SK-N-SH (cell line): ENCODE measurements at regions not wholly inside any gene's neighbourhood (a gene's known extent, or its start where the extent isn't known, plus 50 kb on each side); places are given as distances from the start of the nearest gene placed in this dataset.

ENCODE experiments used
- CTCF ChIA-PET: fragments of 300-600, 350-600 bp; formaldehyde crosslinking; extraction: SDS; loops from one replicate; lab custom pipeline; 2021; lab: Yijun Ruan, JAX
- POLR2A ChIA-PET: fragments of 350-600 bp; sonication (Branson Sonifier 250); formaldehyde crosslinking; extraction: SDS; loops from one replicate; lab custom pipeline; 2020; ENCODE audit warnings: antibody characterized with exemption, inconsistent platforms; lab: Yijun Ruan, JAX
- DNase-seq: peaks from one replicate; pipeline ENCODE4 v3.0.0; 2012
- H2AFZ ChIP-seq: fragments of 200-600 bp; sonication (generic); 2 replicates; pipeline ENCODE4 v1.8.1; 2016; ENCODE audit warnings: antibody characterized with exemption, mild to moderate bottlenecking, low read depth
- H3F3A ChIP-seq: fragments of 200-600 bp; sonication (generic); replicated peaks from 2 replicates; pipeline ENCODE3; 2016; ENCODE audit warnings: antibody characterized with exemption, mild to moderate bottlenecking; ENCODE audit not compliant: insufficient read depth
- H3K27ac ChIP-seq, 2 experiments: fragments of 200-500 bp in 1 of 2; fragments of 200-600 bp in 1 of 2; sonication (Bioruptor generic) in 1 of 2; sonication (generic), shearing (Covaris generic) in 1 of 2; 2 replicates each; pipeline versions ENCODE4 v1.5.1 to v1.6.1; 2014 to 2016; ENCODE audit warnings: low read depth in 2 of 2, inconsistent platforms in 1 of 2, low read length in 1 of 2, mild to moderate bottlenecking in 1 of 2, mixed read lengths in 1 of 2
- H3K27me3 ChIP-seq: fragments of 200-600 bp; sonication (generic), shearing (Covaris generic); 2 replicates; pipeline ENCODE4 v1.6.1; 2016; ENCODE audit warnings: mixed run types; ENCODE audit not compliant: insufficient read depth
- H3K36me3 ChIP-seq, 2 experiments: fragments of 200-500 bp in 1 of 2; fragments of 200-600 bp in 1 of 2; sonication (Bioruptor generic) in 1 of 2; sonication (generic) in 1 of 2; replicated peaks in 1 of 2; 2 replicates each; pipeline versions ENCODE3 to v1.5.1; 2014 to 2016; ENCODE audit warnings: low read length in 1 of 2, mild to moderate bottlenecking in 1 of 2; ENCODE audit not compliant: insufficient read depth in 2 of 2, control insufficient read depth in 1 of 2
- H3K4me1 ChIP-seq, 2 experiments: fragments of 200-500 bp in 1 of 2; fragments of 200-600 bp in 1 of 2; sonication (Bioruptor generic) in 1 of 2; sonication (generic), shearing (Covaris generic) in 1 of 2; 2 replicates each; pipeline versions ENCODE4 v1.5.1 to v1.6.1; 2014 to 2016; ENCODE audit warnings: low read depth in 1 of 2, low read length in 1 of 2, mixed run types in 1 of 2; ENCODE audit not compliant: insufficient read depth in 2 of 2, control insufficient read depth in 1 of 2
- H3K4me2 ChIP-seq: fragments of 200-600 bp; sonication (generic), shearing (Covaris generic); 2 replicates; pipeline ENCODE4 v1.6.1; 2017; ENCODE audit warnings: mixed run types
- H3K4me3 ChIP-seq, 2 experiments: fragments of 200-500 bp in 1 of 2; fragments of 200-600 bp in 1 of 2; sonication (Bioruptor generic) in 1 of 2; sonication (generic), shearing (Covaris generic) in 1 of 2; 2 replicates each; pipeline versions ENCODE4 v1.5.1 to v1.8.1; 2014 to 2016; ENCODE audit warnings: low read depth in 2 of 2, inconsistent platforms in 1 of 2, low read length in 1 of 2, mild to moderate bottlenecking in 1 of 2, mixed read lengths in 1 of 2, moderate library complexity in 1 of 2
- H3K79me2 ChIP-seq: fragments of 200-600 bp; sonication (generic); 2 replicates; pipeline ENCODE4 v1.8.1; 2017; ENCODE audit warnings: mild to moderate bottlenecking; ENCODE audit not compliant: insufficient read depth
- H3K9ac ChIP-seq: fragments of 200-600 bp; sonication (generic); 2 replicates; pipeline ENCODE4 v1.6.1; 2017; ENCODE audit warnings: mixed run types
- H3K9me2 ChIP-seq: fragments of 200-600 bp; sonication (generic); 2 replicates; pipeline ENCODE4 v1.6.1; 2017; ENCODE audit warnings: mixed run types
- H3K9me3 ChIP-seq: fragments of 200-600 bp; sonication (generic); 2 replicates; pipeline ENCODE4 v1.6.1; 2017; ENCODE audit warnings: mixed run types, mild to moderate bottlenecking, moderate library complexity
- H4K20me1 ChIP-seq: fragments of 200-600 bp; sonication (generic); 2 replicates; pipeline ENCODE4 v1.6.1; 2017; ENCODE audit warnings: mild to moderate bottlenecking, mixed run types; ENCODE audit not compliant: insufficient read depth
- ELF1 ChIP-seq: IDR thresholded peaks from 2 replicates; pipeline ENCODE4 v1.4.0; 2012
- EP300 ChIP-seq, 2 experiments: IDR thresholded peaks; 2 replicates each; pipeline versions ENCODE4 v1.4.0 to v1.6.1; 2012; ENCODE audit warnings: borderline replicate concordance in 1 of 2, low read depth in 1 of 2, low read length in 1 of 2
- EZH2phosphoT487 ChIP-seq: fragments of 200-600 bp; sonication (generic); IDR thresholded peaks from 2 replicates; pipeline ENCODE4 v1.6.1; 2017; ENCODE audit warnings: low read depth, mixed run types, mild to moderate bottlenecking, antibody characterized with exemption, moderate library complexity, borderline replicate concordance
- MXI1 ChIP-seq: IDR thresholded peaks from 2 replicates; pipeline ENCODE4 v1.6.1; 2012; ENCODE audit warnings: mild to moderate bottlenecking, low read depth, low read length, improper control_type of control experiment
- NRF1 ChIP-seq: IDR thresholded peaks from 2 replicates; pipeline ENCODE4 v1.6.1; 2012; ENCODE audit warnings: low read depth, mild to moderate bottlenecking, low read length
- RAD21 ChIP-seq: IDR thresholded peaks from 2 replicates; pipeline ENCODE4 v1.6.1; 2012; ENCODE audit warnings: mild to moderate bottlenecking, low read length
- RFX5 ChIP-seq: IDR thresholded peaks from 2 replicates; pipeline ENCODE4 v1.6.1; 2012; ENCODE audit warnings: mild to moderate bottlenecking, improper control_type of control experiment, low read length
- SMC3 ChIP-seq: IDR thresholded peaks from 2 replicates; pipeline ENCODE4 v1.6.1; 2012; ENCODE audit warnings: low read depth, low read length, improper control_type of control experiment
- USF1 ChIP-seq: IDR thresholded peaks from 2 replicates; pipeline ENCODE4 v1.4.0; 2012; ENCODE audit warnings: low read depth, borderline replicate concordance
- USF2 ChIP-seq: fragments of 150-350 bp; IDR thresholded peaks from 2 replicates; pipeline ENCODE4 v1.6.1; 2017; ENCODE audit warnings: antibody characterized with exemption, low read length, low read depth, borderline replicate concordance
- ZBTB33 ChIP-seq: IDR thresholded peaks from 2 replicates; pipeline ENCODE4 v1.4.0; 2012; ENCODE audit warnings: low read depth, borderline replicate concordance
- WGBS: methylation state at CpG from one replicate; pipeline ENCODE4 v1.1.6; 2017; ENCODE audit warnings: low lambda C conversion rate; 5-methylcytosine and 5-hydroxymethylcytosine counted together

- TF ChIP-seq SMC3, result no peak
These were observed 772.1 kb upstream of the MAP3K7 start (continued) for GRCh38 chr6:91358986-91359385.

GRCh38 chr6:91352878-91353277 lies 766.0 kb upstream of the MAP3K7 start:
- 11% methylated on average over 4 of the region's 4 CpGs for WGBS

GRCh38 chr6:91352321-91352720 lies 765.4 kb upstream of the MAP3K7 start:
- POLR2A ChIA-PET, result no interaction called here
- TF ChIP-seq EZH2phosphoT487, result no peak
- no peak for TF ChIP-seq USF1
- TF ChIP-seq EP300 (IDR thresholded peaks at IDR 0.05; ENCODE audit: borderline replicate concordance in 1 of 2, low read depth in 1 of 2, low read length in 1 of 2), result no peak
- TF ChIP-seq, all 33 proteins: peak for 0
- DNase-seq, result no peak
- no peak overlapping the region for H3K9ac ChIP-seq
- H3K27me3 ChIP-seq, result no peaks in the 10 kb centered on the region
- H4K20me1 ChIP-seq, result no peaks in the 10 kb centered on the region
- H3K27ac ChIP-seq, result no peak overlapping the region
- H3K36me3 ChIP-seq, result no peaks in the 10 kb centered on the region
- WGBS, result 2% methylated on average over 3 of the region's 3 CpGs
- H3F3A ChIP-seq, result no peaks in the 10 kb centered on the region
- H3K4me1 ChIP-seq, result no peaks in the 10 kb centered on the region
- no peaks in the 10 kb centered on the region for H3K9me2 ChIP-seq
- no peak overlapping the region for H3K4me2 ChIP-seq
- no peaks in the 10 kb centered on the region for H3K9me3 ChIP-seq
- CTCF ChIA-PET, result interaction anchor here (1.1 kb wide), 1 partner anchor 9 kb away, joined by 3 read pairs; no protein-coding TSS in a partner anchor
- no peaks in the 10 kb centered on the region for H3K79me2 ChIP-seq
- no peak overlapping the region for H3K4me3 ChIP-seq
- H2AFZ ChIP-seq, result no peak overlapping the region

More at GRCh38 chr6:91352878-91353277, 766.0 kb upstream of the MAP3K7 start:
- no peak overlapping the region for H3K27ac ChIP-seq
- no peaks in the 10 kb centered on the region for H3K9me3 ChIP-seq
- H3K9ac ChIP-seq, result no peak overlapping the region
- no peak overlapping the region for H2AFZ ChIP-seq
- POLR2A ChIA-PET, result no interaction called here
- DNase-seq, result no peak
- H3K27me3 ChIP-seq, result no peaks in the 10 kb centered on the region
- H3K79me2 ChIP-seq, result no peaks in the 10 kb centered on the region
- H4K20me1 ChIP-seq, result no peaks in the 10 kb centered on the region
- no peak overlapping the region for H3K4me3 ChIP-seq
- no peaks in the 10 kb centered on the region for H3K9me2 ChIP-seq
- H3K4me1 ChIP-seq, result no peaks in the 10 kb centered on the region
- H3F3A ChIP-seq, result no peaks in the 10 kb centered on the region
- H3K4me2 ChIP-seq, result no peak overlapping the region
- TF ChIP-seq USF2 (no peak), NRF1 (no peak), RAD21 (no peak), RFX5 (no peak), ELF1 (no peak), MXI1 (no peak), ZBTB33 (no peak)
- TF ChIP-seq, all 33 proteins: peak for 0
- CTCF ChIA-PET, result no interaction called here
- H3K36me3 ChIP-seq, result no peaks in the 10 kb centered on the region
